ENCODE measurements at regions not wholly inside any gene's neighbourhood (a gene's known extent, or its start where the extent isn't known, plus 50 kb on each side); places are given as distances from the start of the nearest gene placed in this dataset.

GRCh38 chr4:98816816-98817215 lies 112.1 kb downstream of the EIF4E start:
- Histone ChIP-seq H3K9me3 (ENCODE audit: low read depth) (no peaks in the 10 kb centered on the region), H3K27ac (no peak overlapping the region), H3F3A (ENCODE audit: low read depth) (no peaks in the 10 kb centered on the region), H3K4me3 (no peak overlapping the region), H3K9ac (no peak overlapping the region), H3K79me2 (ENCODE audit: low read depth) (no peaks in the 10 kb centered on the region), H3K4me2 (no peak overlapping the region), H3K27me3 (no peaks in the 10 kb centered on the region), H3K36me3 (no peaks in the 10 kb centered on the region), H4K20me1 (ENCODE audit: low read depth) (no peaks in the 10 kb centered on the region), H2AFZ (replicated peaks) (no peak overlapping the region), H3K4me1 (no peaks in the 10 kb centered on the region)
- no peaks in the 10 kb centered on the region for H3K27me3 Mint-ChIP-seq (ENCODE audit: insufficient read depth, low read depth)
- TF ChIP-seq, protein P1, sequence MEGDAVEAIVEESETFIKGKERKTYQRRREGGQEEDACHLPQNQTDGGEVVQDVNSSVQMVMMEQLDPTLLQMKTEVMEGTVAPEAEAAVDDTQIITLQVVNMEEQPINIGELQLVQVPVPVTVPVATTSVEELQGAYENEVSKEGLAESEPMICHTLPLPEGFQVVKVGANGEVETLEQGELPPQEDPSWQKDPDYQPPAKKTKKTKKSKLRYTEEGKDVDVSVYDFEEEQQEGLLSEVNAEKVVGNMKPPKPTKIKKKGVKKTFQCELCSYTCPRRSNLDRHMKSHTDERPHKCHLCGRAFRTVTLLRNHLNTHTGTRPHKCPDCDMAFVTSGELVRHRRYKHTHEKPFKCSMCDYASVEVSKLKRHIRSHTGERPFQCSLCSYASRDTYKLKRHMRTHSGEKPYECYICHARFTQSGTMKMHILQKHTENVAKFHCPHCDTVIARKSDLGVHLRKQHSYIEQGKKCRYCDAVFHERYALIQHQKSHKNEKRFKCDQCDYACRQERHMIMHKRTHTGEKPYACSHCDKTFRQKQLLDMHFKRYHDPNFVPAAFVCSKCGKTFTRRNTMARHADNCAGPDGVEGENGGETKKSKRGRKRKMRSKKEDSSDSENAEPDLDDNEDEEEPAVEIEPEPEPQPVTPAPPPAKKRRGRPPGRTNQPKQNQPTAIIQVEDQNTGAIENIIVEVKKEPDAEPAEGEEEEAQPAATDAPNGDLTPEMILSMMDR (IDR thresholded peaks at IDR 0.05): no peak
- no peak for TF ChIP-seq EZH2phosphoT487 (IDR thresholded peaks at IDR 0.05)
- no peak for TF ChIP-seq EZH2 (IDR thresholded peaks at IDR 0.05)
- no peaks in the 10 kb centered on the region for H3K36me3 Mint-ChIP-seq
- H3K4me1 Mint-ChIP-seq: peaks cover 6% of the 10 kb centered on the region
- H3K9me3 Mint-ChIP-seq: peaks cover 13% of the 10 kb centered on the region
- no peak overlapping the region for H3K27ac Mint-ChIP-seq
- H3K4me3 Mint-ChIP-seq: no peak overlapping the region
- DNase-seq (ENCODE audit: low spot score): no peak

DNA sequence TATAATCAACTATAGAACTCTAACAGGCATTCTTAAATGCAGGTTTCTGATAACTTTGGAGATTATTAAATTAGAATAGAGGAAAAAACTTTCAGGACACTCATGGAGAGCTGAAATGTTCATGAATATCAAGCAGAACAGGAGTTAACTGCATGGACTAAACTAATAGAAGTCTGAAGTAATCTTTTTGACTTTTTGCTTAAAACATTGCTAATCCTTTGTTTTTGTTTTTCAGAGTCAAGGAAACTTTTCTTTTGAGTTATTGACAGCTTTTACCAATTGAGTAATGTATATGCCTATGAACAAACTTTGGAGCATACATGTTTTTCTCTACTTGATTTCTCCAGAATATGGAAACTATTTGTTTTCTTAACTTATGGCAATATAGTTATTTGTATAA lies 112.5 kb downstream of the EIF4E start:
- no peaks in the 10 kb centered on the region for H3K36me3 ChIP-seq
- no peak for TF ChIP-seq EZH2phosphoT487 (IDR thresholded peaks at IDR 0.05)
- TF ChIP-seq, protein P1 (IDR thresholded peaks at IDR 0.05): no peak
- TF ChIP-seq EZH2 (IDR thresholded peaks at IDR 0.05): no peak
- no peak overlapping the region for H3K9ac ChIP-seq
- no peak overlapping the region for H3K27ac Mint-ChIP-seq
- no peak overlapping the region for H3K27ac ChIP-seq
- H2AFZ ChIP-seq (replicated peaks): no peak overlapping the region
- no peaks in the 10 kb centered on the region for H4K20me1 ChIP-seq (ENCODE audit: low read depth)
- no peaks in the 10 kb centered on the region for H3K79me2 ChIP-seq (ENCODE audit: low read depth)
- H3K9me3 Mint-ChIP-seq: peaks cover 13% of the 10 kb centered on the region
- H3K4me3 Mint-ChIP-seq: no peak overlapping the region
- H3K36me3 Mint-ChIP-seq: no peaks in the 10 kb centered on the region
- H3K4me1 Mint-ChIP-seq: peaks cover 6% of the 10 kb centered on the region
- H3K27me3 Mint-ChIP-seq (ENCODE audit: insufficient read depth, low read depth): no peaks in the 10 kb centered on the region
- H3F3A ChIP-seq (ENCODE audit: low read depth): no peaks in the 10 kb centered on the region
- H3K9me3 ChIP-seq (ENCODE audit: low read depth): no peaks in the 10 kb centered on the region
- H3K27me3 ChIP-seq: no peaks in the 10 kb centered on the region
- DNase-seq (ENCODE audit: low spot score): no peak
- no peaks in the 10 kb centered on the region for H3K4me1 ChIP-seq
- H3K4me3 ChIP-seq: no peak overlapping the region
- no peak overlapping the region for H3K4me2 ChIP-seq

- DNase-seq (ENCODE audit: low spot score): no peak
- H3K4me3 Mint-ChIP-seq: no peak overlapping the region
- H2AFZ ChIP-seq (replicated peaks): no peak overlapping the region
- no peak overlapping the region for H3K4me3 ChIP-seq
- no peaks in the 10 kb centered on the region for H3K9me3 ChIP-seq (ENCODE audit: low read depth)
- H3K9me3 Mint-ChIP-seq: peaks cover 3% of the 10 kb centered on the region
- peaks cover 19% of the 10 kb centered on the region for H3F3A ChIP-seq (ENCODE audit: low read depth)
- H3K36me3 ChIP-seq: no peaks in the 10 kb centered on the region
- TF ChIP-seq EZH2phosphoT487 (IDR thresholded peaks at IDR 0.05): no peak
- no peak for TF ChIP-seq EZH2 (IDR thresholded peaks at IDR 0.05)
- TF ChIP-seq, protein P1 (IDR thresholded peaks at IDR 0.05): no peak
- no peaks in the 10 kb centered on the region for H3K27me3 ChIP-seq
- peaks cover 18% of the 10 kb centered on the region for H3K4me1 Mint-ChIP-seq
- H3K27ac Mint-ChIP-seq: no peak overlapping the region
- no peak overlapping the region for H3K27ac ChIP-seq
- H3K79me2 ChIP-seq (ENCODE audit: low read depth): no peaks in the 10 kb centered on the region
- no peak overlapping the region for H3K9ac ChIP-seq
- peaks cover 18% of the 10 kb centered on the region for H3K4me1 ChIP-seq
- peaks cover 5% of the 10 kb centered on the region for H4K20me1 ChIP-seq (ENCODE audit: low read depth)
- H3K27me3 Mint-ChIP-seq (ENCODE audit: insufficient read depth, low read depth): peaks cover 4% of the 10 kb centered on the region
- no peak overlapping the region for H3K4me2 ChIP-seq
- H3K36me3 Mint-ChIP-seq: peaks cover 1% of the 10 kb centered on the region
Observed at GRCh38 chr4:98804403-98804802, 124.5 kb downstream of the EIF4E start.
